GM12878 (cell line): ENCODE measurements at regions not wholly inside any gene's neighbourhood (a gene's known extent, or its start where the extent isn't known, plus 50 kb on each side); places are given as distances from the start of the nearest gene placed in this dataset.

Experiments
- ATAC-seq: fragments of 200-7000 bp; cut with Tn5 transposase; 3 replicates; pipeline ENCODE4 v1.9.1; 2020; ENCODE audit warnings: mild to moderate bottlenecking, moderate library complexity
- BruUV-seq: library from RNA; stranded (reverse); fragments of 400-500 nt; replicated peaks from 2 replicates; lab custom pipeline; 2021; lab: Mats Ljungman, UMichigan
- CTCF ChIA-PET: fragments of 300-600 bp; sonication (Branson Sonifier 250); formaldehyde crosslinking; extraction: SDS; loops from one replicate; lab custom pipeline; 2021; ENCODE audit warnings: inconsistent platforms; lab: Yijun Ruan, JAX
- POLR2A ChIA-PET: fragments of 350-600 bp; formaldehyde crosslinking; extraction: SDS; loops from one replicate; lab custom pipeline; 2021; ENCODE audit warnings: inconsistent platforms; lab: Charles Lee
- RAD21 ChIA-PET: fragments of 300-600 bp; sonication (Branson Sonifier 250); formaldehyde crosslinking; loops from one replicate; lab custom pipeline; 2023; ENCODE audit warnings: antibody characterized with exemption; ENCODE audit not compliant: unreplicated experiment; lab: Charles Lee
- SMC1A ChIA-PET: fragments of 300-600 bp; sonication (Branson Sonifier 250); formaldehyde crosslinking; loops from one replicate; lab custom pipeline; 2023; ENCODE audit not compliant: unreplicated experiment, uncharacterized antibody; lab: Charles Lee
- DNase-seq: peaks from one replicate; pipeline ENCODE4 v3.0.0-alpha.2; 2011; ENCODE audit warnings: low read depth, low spot score
- FAIRE-seq: peaks from 3 replicates; lab custom pipeline; 2011; peaks lifted over from hg19 to GRCh38; lab: Jason Lieb, UNC
- H2AFZ ChIP-seq: 2 replicates; pipeline ENCODE4 v1.6.0; 2011; ENCODE audit warnings: low read depth, low read length, control low read depth; ENCODE audit not compliant: control insufficient read depth
- H3K27ac ChIP-seq: 2 replicates; pipeline ENCODE4 v1.5.1; 2011; ENCODE audit warnings: control low read depth; ENCODE audit not compliant: control insufficient read depth, insufficient read depth
- H3K27me3 ChIP-seq, 2 experiments: replicated peaks in 1 of 2; 2 replicates each; pipeline versions ENCODE4 v1.6.0 to v1.6.1; 2011; ENCODE audit warnings: low read length in 1 of 2; ENCODE audit not compliant: control insufficient read depth in 2 of 2, insufficient read depth in 2 of 2
- H3K36me3 ChIP-seq, 2 experiments: 2 replicates each; pipeline ENCODE4 v1.5.1; 2011; ENCODE audit warnings: low read length in 1 of 2; ENCODE audit not compliant: control insufficient read depth in 2 of 2, insufficient read depth in 2 of 2
- H3K4me1 ChIP-seq: 2 replicates; pipeline ENCODE4 v1.6.1; 2011; ENCODE audit warnings: mild to moderate bottlenecking, low read length, moderate library complexity, mixed read lengths; ENCODE audit not compliant: control insufficient read depth, insufficient read depth
- H3K4me2 ChIP-seq: 2 replicates; pipeline ENCODE4 v1.6.0; 2011; ENCODE audit warnings: control low read depth; ENCODE audit not compliant: control insufficient read depth, insufficient read depth
- H3K4me3 ChIP-seq: fragments of 200-600 bp; sonication (generic); 2 replicates; pipeline ENCODE4 v1.5.1; 2016
- H3K79me2 ChIP-seq: 2 replicates; pipeline ENCODE4 v1.6.0; 2011; ENCODE audit warnings: low read length; ENCODE audit not compliant: control insufficient read depth, insufficient read depth
- H3K9ac ChIP-seq: 2 replicates; pipeline ENCODE4 v1.8.0; 2011; ENCODE audit warnings: low read length, control low read depth, mixed read lengths; ENCODE audit not compliant: control insufficient read depth, insufficient read depth
- H3K9me3 ChIP-seq: replicated peaks from 3 replicates; pipeline ENCODE4 v1.5.1; 2011; ENCODE audit warnings: mild to moderate bottlenecking, low read length; ENCODE audit not compliant: control insufficient read depth, insufficient read depth
- H4K20me1 ChIP-seq: 2 replicates; pipeline ENCODE4 v1.6.0; 2011; ENCODE audit not compliant: control insufficient read depth, insufficient read depth
- ASH2L ChIP-seq: fragments of 300-600, 200-600 bp; sonication (generic); IDR thresholded peaks from 2 replicates; pipeline ENCODE4 v1.6.1; 2017; ENCODE audit warnings: low read depth, mild to moderate bottlenecking, borderline replicate concordance
- BACH1 ChIP-seq: fragments of 450-650 bp; IDR thresholded peaks from 2 replicates; pipeline ENCODE4 v1.6.1; 2017; ENCODE audit warnings: mild to moderate bottlenecking, borderline replicate concordance
- FOXK2 ChIP-seq: fragments of 450-650 bp; IDR thresholded peaks from 2 replicates; pipeline ENCODE4 v1.6.1; 2017; ENCODE audit warnings: mild to moderate bottlenecking, moderate library complexity
- JUND ChIP-seq: IDR thresholded peaks from 2 replicates; pipeline ENCODE4 v1.6.1; 2012; ENCODE audit warnings: low read depth, mild to moderate bottlenecking, low read length, improper control_type of control experiment, moderate library complexity
- NRF1 ChIP-seq: conservative IDR thresholded peaks from 2 replicates; pipeline ENCODE4 v1.6.1; 2011; ENCODE audit warnings: mild to moderate bottlenecking, low read depth, low read length, improper control_type of control experiment
- SIX5 ChIP-seq: IDR thresholded peaks from 2 replicates; pipeline ENCODE4 v1.6.1; 2011; ENCODE audit warnings: mild to moderate bottlenecking, low read depth, low read length, moderate library complexity; ENCODE audit not compliant: severe bottlenecking
- STAT3 ChIP-seq: IDR thresholded peaks from 2 replicates; pipeline ENCODE4 v1.6.1; 2011; ENCODE audit warnings: low read depth, low read length, improper control_type of control experiment
- TAF1 ChIP-seq: IDR thresholded peaks from 2 replicates; pipeline ENCODE4 v1.6.1; 2011; ENCODE audit warnings: mild to moderate bottlenecking, low read depth, low read length, borderline replicate concordance
- WGBS: methylation state at CpG from one replicate; pipeline ENCODE4 v1.1.6; 2016; ENCODE audit warnings: low lambda C conversion rate; ENCODE audit not compliant: insufficient replicate concordance, insufficient coverage; ENCODE audit errors: missing lambda C conversion rate; 5-methylcytosine and 5-hydroxymethylcytosine counted together
- in situ Hi-C: fragments of 300-500 bp; cut with MboI; formaldehyde crosslinking; loops from 9 replicates; pipeline ENCODE4 v1.14.3; 2018; ENCODE audit warnings: mixed read lengths
- intact Hi-C: fragments of 100-400 bp; cut with micrococcal nuclease; formaldehyde crosslinking; loops from one replicate; pipeline ENCODE4 v1.14.2; 2022; ENCODE audit not compliant: unreplicated experiment
- TF ChIP-seq, protein P1 (sequence below): fragments of 450-650 bp; IDR thresholded peaks from 2 replicates; pipeline ENCODE4 v1.6.1; 2016; ENCODE audit warnings: mild to moderate bottlenecking
- TF ChIP-seq, protein P2 (sequence below): fragments of 450-650 bp; IDR thresholded peaks from 2 replicates; pipeline ENCODE4 v1.6.1; 2017; ENCODE audit warnings: mild to moderate bottlenecking, moderate library complexity
- TF ChIP-seq, protein P3 (sequence below): IDR thresholded peaks from 2 replicates; pipeline ENCODE4 v1.6.1; 2012; ENCODE audit warnings: low read length, inconsistent platforms

DNA sequence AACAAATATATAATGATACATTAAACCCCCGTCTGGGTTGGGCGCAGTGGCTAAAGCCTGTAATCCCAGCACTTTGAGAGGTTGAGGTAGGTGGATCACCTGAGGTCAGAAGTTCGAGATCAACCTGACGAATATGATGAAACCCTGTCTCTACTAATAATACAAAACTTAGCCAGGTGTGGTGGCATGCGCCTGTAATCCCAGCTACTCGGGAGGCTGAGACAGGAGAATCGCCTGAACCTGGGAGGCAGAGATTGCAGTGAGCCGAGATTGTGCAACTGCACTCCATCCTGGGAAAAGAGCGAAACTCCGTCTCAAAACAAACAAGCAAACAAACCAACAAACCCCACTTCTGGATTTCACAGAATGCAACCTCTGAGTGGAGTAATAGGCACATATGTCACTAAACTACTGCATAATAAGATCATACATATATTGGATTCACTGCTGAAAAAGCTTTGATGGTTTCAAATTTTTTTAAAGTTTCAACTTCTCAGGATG, 718.2 kb downstream of the SI start:
- no peak for ATAC-seq
- Histone ChIP-seq H2AFZ (no peak overlapping the region), H3K9ac (no peak overlapping the region), H3K4me3 (no peak overlapping the region), H3K27ac (no peak overlapping the region), H3K9me3 (no peaks in the 10 kb centered on the region), H3K79me2 (no peaks in the 10 kb centered on the region), H3K36me3 (no peaks in the 10 kb centered on the region), H3K27me3 (no peaks in the 10 kb centered on the region), H3K4me2 (no peak overlapping the region), H3K4me1 (no peaks in the 10 kb centered on the region), H4K20me1 (no peaks in the 10 kb centered on the region)
- in situ Hi-C loops: no loop called here
- WGBS: 34% methylated on average over 10 of the region's 10 CpGs
- CTCF ChIA-PET: no interaction called here
- no peak for DNase-seq
- SMC1A ChIA-PET: no interaction called here
- POLR2A ChIA-PET: no interaction called here
- TF ChIP-seq STAT3 (no peak), SIX5 (no peak), ASH2L (no peak), JUND (no peak), TAF1 (no peak), FOXK2 (no peak), NRF1 (no peak), BACH1 (no peak)
- TF ChIP-seq, protein P1, sequence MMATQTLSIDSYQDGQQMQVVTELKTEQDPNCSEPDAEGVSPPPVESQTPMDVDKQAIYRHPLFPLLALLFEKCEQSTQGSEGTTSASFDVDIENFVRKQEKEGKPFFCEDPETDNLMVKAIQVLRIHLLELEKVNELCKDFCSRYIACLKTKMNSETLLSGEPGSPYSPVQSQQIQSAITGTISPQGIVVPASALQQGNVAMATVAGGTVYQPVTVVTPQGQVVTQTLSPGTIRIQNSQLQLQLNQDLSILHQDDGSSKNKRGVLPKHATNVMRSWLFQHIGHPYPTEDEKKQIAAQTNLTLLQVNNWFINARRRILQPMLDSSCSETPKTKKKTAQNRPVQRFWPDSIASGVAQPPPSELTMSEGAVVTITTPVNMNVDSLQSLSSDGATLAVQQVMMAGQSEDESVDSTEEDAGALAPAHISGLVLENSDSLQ: no peak
- TF ChIP-seq, protein P2, sequence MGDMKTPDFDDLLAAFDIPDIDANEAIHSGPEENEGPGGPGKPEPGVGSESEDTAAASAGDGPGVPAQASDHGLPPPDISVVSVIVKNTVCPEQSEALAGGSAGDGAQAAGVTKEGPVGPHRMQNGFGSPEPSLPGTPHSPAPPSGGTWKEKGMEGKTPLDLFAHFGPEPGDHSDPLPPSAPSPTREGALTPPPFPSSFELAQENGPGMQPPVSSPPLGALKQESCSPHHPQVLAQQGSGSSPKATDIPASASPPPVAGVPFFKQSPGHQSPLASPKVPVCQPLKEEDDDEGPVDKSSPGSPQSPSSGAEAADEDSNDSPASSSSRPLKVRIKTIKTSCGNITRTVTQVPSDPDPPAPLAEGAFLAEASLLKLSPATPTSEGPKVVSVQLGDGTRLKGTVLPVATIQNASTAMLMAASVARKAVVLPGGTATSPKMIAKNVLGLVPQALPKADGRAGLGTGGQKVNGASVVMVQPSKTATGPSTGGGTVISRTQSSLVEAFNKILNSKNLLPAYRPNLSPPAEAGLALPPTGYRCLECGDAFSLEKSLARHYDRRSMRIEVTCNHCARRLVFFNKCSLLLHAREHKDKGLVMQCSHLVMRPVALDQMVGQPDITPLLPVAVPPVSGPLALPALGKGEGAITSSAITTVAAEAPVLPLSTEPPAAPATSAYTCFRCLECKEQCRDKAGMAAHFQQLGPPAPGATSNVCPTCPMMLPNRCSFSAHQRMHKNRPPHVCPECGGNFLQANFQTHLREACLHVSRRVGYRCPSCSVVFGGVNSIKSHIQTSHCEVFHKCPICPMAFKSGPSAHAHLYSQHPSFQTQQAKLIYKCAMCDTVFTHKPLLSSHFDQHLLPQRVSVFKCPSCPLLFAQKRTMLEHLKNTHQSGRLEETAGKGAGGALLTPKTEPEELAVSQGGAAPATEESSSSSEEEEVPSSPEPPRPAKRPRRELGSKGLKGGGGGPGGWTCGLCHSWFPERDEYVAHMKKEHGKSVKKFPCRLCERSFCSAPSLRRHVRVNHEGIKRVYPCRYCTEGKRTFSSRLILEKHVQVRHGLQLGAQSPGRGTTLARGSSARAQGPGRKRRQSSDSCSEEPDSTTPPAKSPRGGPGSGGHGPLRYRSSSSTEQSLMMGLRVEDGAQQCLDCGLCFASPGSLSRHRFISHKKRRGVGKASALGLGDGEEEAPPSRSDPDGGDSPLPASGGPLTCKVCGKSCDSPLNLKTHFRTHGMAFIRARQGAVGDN: no peak
- TF ChIP-seq, protein P3, sequence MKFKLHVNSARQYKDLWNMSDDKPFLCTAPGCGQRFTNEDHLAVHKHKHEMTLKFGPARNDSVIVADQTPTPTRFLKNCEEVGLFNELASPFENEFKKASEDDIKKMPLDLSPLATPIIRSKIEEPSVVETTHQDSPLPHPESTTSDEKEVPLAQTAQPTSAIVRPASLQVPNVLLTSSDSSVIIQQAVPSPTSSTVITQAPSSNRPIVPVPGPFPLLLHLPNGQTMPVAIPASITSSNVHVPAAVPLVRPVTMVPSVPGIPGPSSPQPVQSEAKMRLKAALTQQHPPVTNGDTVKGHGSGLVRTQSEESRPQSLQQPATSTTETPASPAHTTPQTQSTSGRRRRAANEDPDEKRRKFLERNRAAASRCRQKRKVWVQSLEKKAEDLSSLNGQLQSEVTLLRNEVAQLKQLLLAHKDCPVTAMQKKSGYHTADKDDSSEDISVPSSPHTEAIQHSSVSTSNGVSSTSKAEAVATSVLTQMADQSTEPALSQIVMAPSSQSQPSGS: no peak
- FAIRE-seq: no peak
- BruUV-seq: no TSS peak
- RAD21 ChIA-PET: no interaction called here
- intact Hi-C loops: no loop called here
